ENCODE measurements at regions not wholly inside any gene's neighbourhood (a gene's known extent, or its start where the extent isn't known, plus 50 kb on each side); places are given as distances from the start of the nearest gene placed in this dataset.

- DNase-seq: no peak
- no peaks in the 10 kb centered on the region for H3K9me3 ChIP-seq (replicated peaks)
- intact Hi-C loops (cut with micrococcal nuclease): no loop called here
- H3K27ac ChIP-seq (replicated peaks): no peak overlapping the region
- H3K36me3 ChIP-seq: no peaks in the 10 kb centered on the region
- no peak overlapping the region for H3K4me3 ChIP-seq
- peaks cover 24% of the 10 kb centered on the region for H3K27me3 ChIP-seq (ENCODE audit: low read depth)
- TF ChIP-seq CTCF (IDR thresholded peaks at IDR 0.05; ENCODE audit: borderline replicate concordance): no peak
- peaks cover 2% of the 10 kb centered on the region for H3K4me1 ChIP-seq
Observed at GRCh38 chr20:48321271-48321670, 506.5 kb downstream of the PREX1 start.

GRCh38 chr20:48319943-48320584 lies 507.7 kb downstream of the PREX1 start:
- H3K9me3 ChIP-seq (replicated peaks): no peaks in the 10 kb centered on the region
- no peak for DNase-seq
- H3K4me1 ChIP-seq: no peaks in the 10 kb centered on the region
- TF ChIP-seq CTCF (IDR thresholded peaks at IDR 0.05; ENCODE audit: borderline replicate concordance): no peak
- no peak overlapping the region for H3K4me3 ChIP-seq
- no peak overlapping the region for H3K27ac ChIP-seq (replicated peaks)
- peaks cover 24% of the 10 kb centered on the region for H3K27me3 ChIP-seq (ENCODE audit: low read depth)
- H3K36me3 ChIP-seq: no peaks in the 10 kb centered on the region
- intact Hi-C loops (cut with micrococcal nuclease): no loop called here

- no peaks in the 10 kb centered on the region for H3K9me3 ChIP-seq (replicated peaks)
- H3K27ac ChIP-seq (replicated peaks): no peak overlapping the region
- peaks cover 24% of the 10 kb centered on the region for H3K27me3 ChIP-seq (ENCODE audit: low read depth)
- intact Hi-C loops (cut with micrococcal nuclease): no loop called here
- TF ChIP-seq CTCF (IDR thresholded peaks at IDR 0.05; ENCODE audit: borderline replicate concordance): no peak
- no peak for DNase-seq
- no peaks in the 10 kb centered on the region for H3K4me1 ChIP-seq
- H3K4me3 ChIP-seq: no peak overlapping the region
- H3K36me3 ChIP-seq: no peaks in the 10 kb centered on the region
Observed at GRCh38 chr20:48317578-48317977, 510.2 kb downstream of the PREX1 start.

- no peaks in the 10 kb centered on the region for H3K9me3 ChIP-seq (replicated peaks)
- DNase-seq: no peak
- H3K4me3 ChIP-seq: no peak overlapping the region
- no peak for TF ChIP-seq CTCF (IDR thresholded peaks at IDR 0.05; ENCODE audit: borderline replicate concordance)
- no peaks in the 10 kb centered on the region for H3K4me1 ChIP-seq
- no peaks in the 10 kb centered on the region for H3K36me3 ChIP-seq
- H3K27ac ChIP-seq (replicated peaks): no peak overlapping the region
- intact Hi-C loops (cut with micrococcal nuclease): no loop called here
- H3K27me3 ChIP-seq (ENCODE audit: low read depth): peaks cover 24% of the 10 kb centered on the region
Observed at GRCh38 chr20:48314925-48315592, 512.7 kb downstream of the PREX1 start.

GRCh38 chr20:48313324-48313723 lies 514.5 kb downstream of the PREX1 start:
- Histone ChIP-seq H3K9me3 (replicated peaks) (no peaks in the 10 kb centered on the region), H3K27ac (replicated peaks) (no peak overlapping the region), H3K36me3 (no peaks in the 10 kb centered on the region), H3K27me3 (ENCODE audit: low read depth) (peaks cover 18% of the 10 kb centered on the region), H3K4me3 (no peak overlapping the region), H3K4me1 (no peaks in the 10 kb centered on the region)
- no peak for DNase-seq
- intact Hi-C loops (cut with micrococcal nuclease): no loop called here
- no peak for TF ChIP-seq CTCF (IDR thresholded peaks at IDR 0.05; ENCODE audit: borderline replicate concordance)
